Kidney epithelial cell (primary cell): ENCODE measurements at regions not wholly inside any gene's neighbourhood (a gene's known extent, or its start where the extent isn't known, plus 50 kb on each side); places are given as distances from the start of the nearest gene placed in this dataset.
"Not testable (repeated sequence)": the region's sequence is repeated elsewhere in the genome, so short reads cannot be mapped to it uniquely, and the experiment has no call there.

Experiments used
- DNase-seq: peaks from one replicate; pipeline ENCODE4 v3.0.0-alpha.2; 2010; ENCODE audit warnings: low read depth
- H3K27me3 ChIP-seq: 2 replicates; pipeline ENCODE4 v1.6.0; 2011; ENCODE audit warnings: low read length; ENCODE audit not compliant: control insufficient read depth, insufficient read depth
- H3K36me3 ChIP-seq: 2 replicates; pipeline ENCODE4 v1.5.1; 2011; ENCODE audit warnings: low read length; ENCODE audit not compliant: control insufficient read depth, insufficient read depth
- H3K4me3 ChIP-seq: 2 replicates; pipeline ENCODE4 v1.5.1; 2011; ENCODE audit warnings: low read depth, mild to moderate bottlenecking, control low read depth, low read length
- CTCF ChIP-seq: IDR thresholded peaks from 2 replicates; pipeline ENCODE4 v1.5.1; 2011; ENCODE audit warnings: mild to moderate bottlenecking, moderate library complexity, low read length, control low read depth, inconsistent platforms; ENCODE audit not compliant: insufficient read depth, poor library complexity, severe bottlenecking

GRCh38 chr5:34467436-34467835, 188.7 kb upstream of the RAI14 start:
- no peak for DNase-seq
- no peak overlapping the region for H3K4me3 ChIP-seq
- TF ChIP-seq CTCF = no peak
- H3K36me3 ChIP-seq = no peaks in the 10 kb centered on the region
- H3K27me3 ChIP-seq = no peaks in the 10 kb centered on the region

- not testable (repeated sequence) for H3K27me3 ChIP-seq, H3K4me3 ChIP-seq, H3K36me3 ChIP-seq, DNase-seq
Measured at GRCh38 chr5:34467984-34468383, 188.1 kb upstream of the RAI14 start.

GRCh38 chr5:34469971-34470370, 186.2 kb upstream of the RAI14 start:
- Histone ChIP-seq H3K36me3 (no peaks in the 10 kb centered on the region), H3K27me3 (no peaks in the 10 kb centered on the region), H3K4me3 (no peak overlapping the region)
- no peak for TF ChIP-seq CTCF
- no peak for DNase-seq

- Histone ChIP-seq H3K27me3 (no peaks in the 10 kb centered on the region), H3K36me3 (no peaks in the 10 kb centered on the region), H3K4me3 (no peak overlapping the region)
- TF ChIP-seq CTCF = peak; percentile 92
- no peak for DNase-seq
Measured at GRCh38 chr5:34474573-34475021, 181.5 kb upstream of the RAI14 start.

GRCh38 chr5:34475249-34475966, 180.7 kb upstream of the RAI14 start:
- Histone ChIP-seq H3K4me3 (no peak overlapping the region), H3K27me3 (no peaks in the 10 kb centered on the region), H3K36me3 (no peaks in the 10 kb centered on the region)
- no peak for DNase-seq
- no peak for TF ChIP-seq CTCF

GRCh38 chr5:34476941-34477565, 179.1 kb upstream of the RAI14 start:
- no peaks in the 10 kb centered on the region for H3K36me3 ChIP-seq
- no peak overlapping the region for H3K4me3 ChIP-seq
- no peak for DNase-seq
- H3K27me3 ChIP-seq = no peaks in the 10 kb centered on the region
- no peak for TF ChIP-seq CTCF
